HG03175 (cell line): ENCODE measurements at regions not wholly inside any gene's neighbourhood (a gene's known extent, or its start where the extent isn't known, plus 50 kb on each side); places are given as distances from the start of the nearest gene placed in this dataset.

Experiments
- ATAC-seq: cut with Tn5 transposase; IDR thresholded peaks from one replicate; pipeline ENCODE4 v1.9.1; 2021; ENCODE audit warnings: mild to moderate bottlenecking, moderate library complexity; ENCODE audit not compliant: unreplicated experiment

DNA sequence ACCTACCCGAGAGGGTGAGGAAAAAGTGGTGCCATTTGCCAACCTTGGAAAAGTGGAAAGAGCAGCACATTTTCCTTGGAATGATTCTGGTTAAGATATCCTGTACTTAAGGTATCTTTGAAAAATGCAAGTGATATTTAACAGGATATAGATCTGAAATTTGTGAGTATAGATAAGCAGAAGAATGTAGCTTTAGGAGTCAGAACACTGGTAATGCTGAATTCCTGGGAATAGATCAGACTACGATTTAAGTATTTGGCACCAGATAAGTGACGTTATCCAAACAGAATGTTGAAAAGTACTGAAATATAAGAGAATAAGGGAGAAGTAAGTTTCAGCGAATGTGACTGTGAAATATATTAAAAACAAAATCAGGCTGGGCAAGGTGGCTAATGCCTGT lies 210.1 kb downstream of the PCDH7 start:
- ATAC-seq: no peak

GRCh38 chr4:30932581-30932980 lies 212.4 kb downstream of the PCDH7 start:
- ATAC-seq: no peak

DNA sequence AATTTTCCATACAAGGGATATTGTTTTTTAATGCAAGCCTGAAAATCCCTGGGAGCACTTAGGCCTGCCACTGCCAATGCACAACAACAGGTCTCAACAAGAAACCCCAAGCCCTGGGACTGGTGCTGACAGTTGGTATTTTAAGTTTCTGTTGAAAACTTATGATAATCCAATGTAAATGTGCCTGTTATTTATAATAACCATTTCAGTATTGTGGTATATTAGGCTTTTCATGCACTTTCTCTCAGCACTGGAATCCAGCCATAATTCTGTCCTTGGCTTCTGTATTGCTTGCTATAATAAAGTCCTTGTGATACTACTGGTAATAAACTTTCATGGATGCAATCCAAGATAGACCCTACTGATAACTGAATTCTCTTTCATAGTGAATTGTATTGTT lies 218.9 kb downstream of the PCDH7 start:
- no peak for ATAC-seq

- ATAC-seq: no peak
Observed at GRCh38 chr4:30939684-30940083, 219.5 kb downstream of the PCDH7 start.

DNA sequence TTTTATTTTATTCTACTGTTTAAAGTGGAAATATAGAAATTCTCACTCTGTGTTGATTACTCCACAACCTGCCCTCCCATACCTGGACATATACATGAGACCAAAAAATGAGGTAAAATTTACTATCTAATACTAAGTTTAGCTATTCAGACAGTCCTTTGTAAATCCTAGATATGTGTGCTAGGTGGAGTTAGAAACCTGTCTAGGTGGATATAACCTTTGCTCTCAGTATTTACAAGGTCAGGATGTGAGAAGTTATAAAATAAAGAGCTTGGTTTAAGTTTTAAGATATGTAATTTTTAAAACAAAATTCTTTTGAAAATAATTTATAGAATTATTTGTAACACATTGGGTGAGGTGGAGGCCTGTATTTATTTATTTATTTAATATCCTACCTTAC lies 221.5 kb downstream of the PCDH7 start:
- no peak for ATAC-seq

DNA sequence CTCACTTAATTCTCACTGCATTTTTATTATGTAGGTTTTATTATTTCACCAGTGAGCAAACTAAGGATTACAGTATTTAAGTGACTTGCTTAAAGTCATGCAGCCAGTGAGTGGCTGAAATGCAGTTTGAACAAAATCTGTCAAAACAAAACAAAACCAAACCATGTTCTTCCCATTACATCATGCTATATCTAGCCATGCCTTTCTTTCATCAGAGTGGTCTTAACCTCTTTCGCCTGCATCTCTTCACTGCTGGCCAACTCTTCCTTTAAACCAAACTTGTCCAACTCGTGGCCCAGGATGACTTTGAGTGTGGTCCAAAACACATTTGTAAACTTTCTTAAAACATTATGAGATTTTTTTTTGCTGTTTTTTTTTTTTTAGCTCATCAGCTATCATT lies 223.2 kb downstream of the PCDH7 start:
- no peak for ATAC-seq

- no peak for ATAC-seq
Observed at GRCh38 chr4:30945586-30945985, 225.4 kb downstream of the PCDH7 start.

- no peak for ATAC-seq
Observed at GRCh38 chr4:30946288-30946687, 226.1 kb downstream of the PCDH7 start.

GRCh38 chr4:30948653-30949052 lies 228.5 kb downstream of the PCDH7 start:
- ATAC-seq: no peak

DNA sequence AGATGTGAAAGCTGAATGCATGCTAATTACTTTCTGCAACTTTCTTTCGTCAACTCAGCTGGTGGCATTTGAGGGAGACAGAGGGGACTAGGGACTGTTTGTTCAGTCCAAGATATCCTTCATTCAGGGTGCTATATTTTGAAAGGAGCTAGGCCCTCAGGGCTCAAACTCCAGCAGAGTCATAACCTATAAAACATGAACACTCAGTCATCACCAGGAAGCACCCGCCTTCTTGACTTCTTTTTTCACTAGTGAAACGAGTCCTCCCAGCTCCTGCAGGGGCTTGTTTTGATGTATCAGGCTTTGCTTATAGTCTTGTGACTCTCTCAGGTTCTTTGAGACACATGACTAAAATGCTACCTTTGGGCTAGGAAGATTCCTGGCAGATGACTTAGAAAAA lies 230.6 kb downstream of the PCDH7 start:
- no peak for ATAC-seq

DNA sequence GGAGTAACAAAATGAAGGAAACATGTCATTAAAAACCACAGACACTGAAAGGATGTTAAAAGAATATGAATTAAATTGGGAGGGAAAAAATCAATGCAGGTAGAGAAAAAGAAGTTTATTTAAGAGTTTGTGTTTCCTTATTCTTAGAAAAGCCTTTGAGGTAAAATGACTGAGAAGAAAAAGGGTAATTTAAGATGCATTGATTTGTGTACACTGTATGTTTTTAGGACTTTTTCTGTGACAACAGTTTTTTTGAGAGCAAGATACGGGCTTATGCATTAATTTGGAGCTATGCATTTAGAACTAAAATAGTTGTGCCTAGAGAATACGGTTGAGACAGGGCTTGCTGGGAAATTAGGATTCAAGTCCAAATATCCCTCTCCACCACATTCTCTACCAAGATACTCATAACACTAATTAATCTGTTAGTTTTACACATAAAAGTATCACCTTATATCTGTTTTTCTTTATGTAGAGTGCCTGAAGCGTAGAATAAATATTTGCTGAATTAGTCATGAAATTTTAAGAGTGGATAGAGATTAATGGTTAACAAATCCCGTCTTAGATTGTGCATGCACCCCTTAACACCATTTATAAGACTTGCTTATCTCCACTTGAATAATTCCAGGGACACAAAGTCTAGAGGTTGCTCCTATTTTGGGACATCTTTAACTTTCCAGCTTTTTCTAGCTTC lies 232.5 kb downstream of the PCDH7 start:
- ATAC-seq: no peak

DNA sequence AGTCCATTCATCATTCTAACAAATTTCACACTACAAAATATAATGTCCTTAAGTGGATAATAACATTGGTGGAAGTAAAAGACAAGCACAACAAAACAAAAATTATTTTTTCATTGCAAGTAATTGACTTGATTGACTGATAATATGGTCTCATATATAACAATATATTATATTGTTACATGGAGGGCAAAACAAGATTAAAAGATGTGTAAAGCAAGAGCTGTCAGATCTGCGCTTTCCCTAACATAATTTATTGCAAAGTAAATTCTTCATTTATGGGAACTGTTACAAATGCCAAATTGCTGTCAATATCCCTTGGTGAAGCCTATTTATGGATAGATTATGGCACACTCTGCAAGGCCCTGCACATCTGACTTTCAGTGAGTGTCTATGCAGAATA lies 233.6 kb downstream of the PCDH7 start:
- ATAC-seq: no peak

DNA sequence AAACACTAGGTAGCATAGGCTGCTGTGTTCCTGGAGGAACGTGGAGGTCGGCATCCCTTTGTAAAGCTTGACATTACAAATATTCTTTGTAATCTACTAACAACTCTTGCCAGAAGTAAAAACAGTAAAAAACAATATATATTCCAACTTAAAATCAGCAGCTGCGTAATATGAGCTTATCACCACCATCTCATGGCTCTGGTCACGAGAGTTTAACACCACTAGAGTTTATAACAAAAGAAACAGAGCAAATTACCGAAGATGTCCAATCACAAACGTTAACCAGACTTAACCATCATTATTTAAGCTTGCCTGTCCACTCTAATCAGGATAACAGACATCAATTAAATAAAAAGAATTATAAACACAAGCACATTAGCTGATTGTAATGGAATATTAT lies 236.7 kb downstream of the PCDH7 start:
- no peak for ATAC-seq

DNA sequence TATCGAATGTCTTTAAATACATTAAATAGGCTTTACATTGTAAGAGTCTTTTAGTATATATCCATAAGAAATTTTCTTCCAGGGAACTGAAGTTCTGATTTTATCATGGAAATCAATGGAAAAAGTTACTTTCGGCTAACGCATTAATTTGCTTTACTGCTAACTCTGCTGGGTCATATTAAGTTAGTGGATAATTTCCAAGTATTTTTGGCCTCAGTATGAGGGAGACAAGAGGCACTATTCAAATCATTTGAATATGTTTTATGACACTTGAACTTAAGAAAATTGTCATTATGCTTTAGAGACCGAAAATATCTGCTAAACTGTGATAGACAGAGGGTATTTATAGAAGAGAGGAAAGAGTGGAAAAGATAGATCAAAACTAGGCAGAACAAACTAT lies 237.5 kb downstream of the PCDH7 start:
- no peak for ATAC-seq

GRCh38 chr4:30959781-30960485 lies 239.8 kb downstream of the PCDH7 start:
- no peak for ATAC-seq

GRCh38 chr4:30962939-30963338 lies 242.8 kb downstream of the PCDH7 start:
- ATAC-seq: no peak

DNA sequence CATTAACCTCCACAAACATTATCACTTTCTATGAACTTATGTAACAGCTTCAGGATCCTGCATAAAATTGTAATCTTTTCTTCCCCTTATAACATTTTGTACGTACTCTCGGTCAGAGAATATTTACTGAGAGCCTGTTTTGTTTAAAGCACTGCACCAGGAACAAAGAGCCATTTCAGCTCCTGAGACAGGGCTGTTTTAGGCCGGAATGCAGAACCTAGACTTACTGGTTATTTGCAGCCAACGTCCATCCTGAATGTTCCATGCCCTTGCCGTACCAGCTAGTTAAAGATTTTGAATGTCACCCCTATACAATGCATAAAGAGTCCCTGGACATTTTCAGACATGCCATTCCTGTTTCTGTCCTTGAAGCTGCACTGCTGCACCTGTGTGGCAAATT lies 248.8 kb downstream of the PCDH7 start:
- ATAC-seq: no peak

DNA sequence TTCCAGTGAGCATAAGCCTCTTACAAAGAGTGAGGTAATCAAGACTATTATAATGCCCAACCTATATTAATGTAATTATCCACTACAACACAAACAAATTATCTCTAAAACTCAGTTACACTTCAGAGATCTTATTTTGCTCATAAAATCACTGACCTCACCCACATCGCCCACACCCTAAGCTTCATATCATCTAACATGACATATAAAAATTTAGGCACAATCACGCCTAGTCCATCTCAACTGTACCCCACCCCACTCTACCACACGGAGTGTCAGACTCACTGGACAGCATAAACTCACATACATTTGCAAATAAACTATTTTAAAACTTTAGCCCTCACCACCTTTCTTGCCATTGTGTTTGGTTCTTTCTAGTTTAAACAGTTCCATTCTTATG lies 252.4 kb downstream of the PCDH7 start:
- ATAC-seq: no peak

DNA sequence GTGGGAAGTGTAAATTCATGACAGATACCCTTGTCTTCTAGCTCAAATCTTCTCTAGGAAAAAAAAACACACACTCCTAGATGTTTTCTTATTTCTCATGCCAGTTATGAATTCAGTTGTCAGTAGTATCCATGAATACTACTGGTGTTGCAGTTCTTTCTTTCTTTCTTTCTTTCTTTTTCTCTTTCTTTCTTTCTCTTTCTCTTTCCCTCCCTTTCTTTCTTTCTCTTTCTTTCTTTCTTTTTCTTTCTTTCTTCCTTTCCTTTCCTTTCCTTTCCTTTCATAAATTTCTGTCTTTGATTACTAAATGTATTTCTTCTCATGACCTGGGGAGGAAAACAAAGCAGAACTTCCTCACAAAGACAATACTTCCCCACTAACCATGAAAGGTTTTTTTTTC lies 253.8 kb downstream of the PCDH7 start:
- ATAC-seq: no peak

- ATAC-seq: no peak
Observed at GRCh38 chr4:30979402-30979801, 259.2 kb downstream of the PCDH7 start.

DNA sequence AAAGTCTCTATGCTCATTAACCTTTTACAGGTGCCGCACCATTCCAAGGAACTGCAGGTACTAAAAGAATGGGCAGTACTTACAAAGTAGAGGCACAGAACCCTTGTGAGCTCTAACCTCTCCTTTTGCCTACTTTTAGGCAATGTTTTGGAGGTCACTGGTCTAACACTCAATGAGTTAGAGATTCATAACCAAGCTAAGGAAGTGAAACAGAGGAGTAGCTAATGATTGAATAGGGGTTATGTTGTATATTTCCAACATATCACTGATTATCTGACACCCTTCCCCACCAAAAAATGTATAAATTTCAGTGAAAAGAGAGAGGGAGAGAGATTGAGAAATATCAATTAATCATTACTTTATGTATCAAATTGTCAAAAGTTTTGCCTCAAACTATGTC lies 269.3 kb downstream of the PCDH7 start:
- no peak for ATAC-seq

GRCh38 chr4:30996841-30997240 lies 276.7 kb downstream of the PCDH7 start:
- ATAC-seq: no peak

- no peak for ATAC-seq
Observed at GRCh38 chr4:31005037-31005436, 284.9 kb downstream of the PCDH7 start.
